GM13977 (cell line): ENCODE measurements at regions not wholly inside any gene's neighbourhood (a gene's known extent, or its start where the extent isn't known, plus 50 kb on each side); places are given as distances from the start of the nearest gene placed in this dataset.

Experiments used
- DNase-seq: peaks from one replicate; pipeline ENCODE4 v3.0.0; 2012; ENCODE audit warnings: low spot score
- in situ Hi-C: fragments of 300-500 bp; cut with MboI; formaldehyde crosslinking; loops from one replicate; pipeline ENCODE4 v1.12.0; 2022; ENCODE audit warnings: low sequenced_read_pairs, low pct_unique_long_range_greater_than_20kb, mixed read lengths, inconsistent platforms; ENCODE audit not compliant: unreplicated experiment
- TF ChIP-seq, protein P1 (sequence below): IDR thresholded peaks from 2 replicates; pipeline ENCODE4 v1.5.1; 2012; ENCODE audit warnings: mild to moderate bottlenecking, control low read depth; ENCODE audit not compliant: insufficient read depth; ENCODE audit errors: extremely low read depth, missing control alignments

DNA sequence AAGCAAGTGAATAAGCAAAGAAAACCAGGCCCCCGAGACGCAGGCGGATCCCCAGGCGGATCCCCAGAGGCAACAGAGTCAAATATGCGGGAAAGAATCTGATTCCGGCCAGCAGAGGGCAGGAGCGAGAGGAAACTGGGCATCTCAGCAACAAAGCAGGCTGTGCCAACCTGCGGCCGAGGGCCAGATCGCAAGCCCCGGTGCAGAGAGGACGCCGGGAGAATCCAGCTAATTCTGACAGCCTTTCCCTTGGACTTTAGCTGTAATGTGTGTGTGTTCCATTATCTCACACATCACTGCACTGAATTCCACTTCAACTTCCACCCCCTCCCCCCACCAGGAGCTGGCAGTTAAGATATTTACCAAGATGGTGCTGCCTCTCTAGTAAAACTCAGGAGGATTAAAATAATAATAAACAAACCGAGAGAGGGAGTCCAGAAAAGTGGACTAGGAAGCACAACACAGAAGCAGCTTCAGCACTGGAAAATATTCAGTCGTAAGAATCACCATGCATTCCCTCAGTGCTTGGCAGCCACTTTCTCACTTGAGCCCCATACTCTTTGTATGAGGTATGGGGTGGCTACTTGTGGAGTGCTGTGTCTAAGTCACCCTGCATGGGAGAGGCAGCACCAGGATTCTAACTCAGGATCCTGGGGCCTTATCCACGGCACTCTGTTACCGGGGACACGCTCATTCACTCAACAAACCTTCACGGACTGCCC, 66.2 kb upstream of the SNX9 start:
- in situ Hi-C loops: loop anchor here (10.0 kb wide), 1 partner anchor 118 kb away; no protein-coding TSS in a partner anchor
- TF ChIP-seq, protein P1, sequence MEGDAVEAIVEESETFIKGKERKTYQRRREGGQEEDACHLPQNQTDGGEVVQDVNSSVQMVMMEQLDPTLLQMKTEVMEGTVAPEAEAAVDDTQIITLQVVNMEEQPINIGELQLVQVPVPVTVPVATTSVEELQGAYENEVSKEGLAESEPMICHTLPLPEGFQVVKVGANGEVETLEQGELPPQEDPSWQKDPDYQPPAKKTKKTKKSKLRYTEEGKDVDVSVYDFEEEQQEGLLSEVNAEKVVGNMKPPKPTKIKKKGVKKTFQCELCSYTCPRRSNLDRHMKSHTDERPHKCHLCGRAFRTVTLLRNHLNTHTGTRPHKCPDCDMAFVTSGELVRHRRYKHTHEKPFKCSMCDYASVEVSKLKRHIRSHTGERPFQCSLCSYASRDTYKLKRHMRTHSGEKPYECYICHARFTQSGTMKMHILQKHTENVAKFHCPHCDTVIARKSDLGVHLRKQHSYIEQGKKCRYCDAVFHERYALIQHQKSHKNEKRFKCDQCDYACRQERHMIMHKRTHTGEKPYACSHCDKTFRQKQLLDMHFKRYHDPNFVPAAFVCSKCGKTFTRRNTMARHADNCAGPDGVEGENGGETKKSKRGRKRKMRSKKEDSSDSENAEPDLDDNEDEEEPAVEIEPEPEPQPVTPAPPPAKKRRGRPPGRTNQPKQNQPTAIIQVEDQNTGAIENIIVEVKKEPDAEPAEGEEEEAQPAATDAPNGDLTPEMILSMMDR: peak; percentile 77
- peak; percentile 53 for DNase-seq

DNA sequence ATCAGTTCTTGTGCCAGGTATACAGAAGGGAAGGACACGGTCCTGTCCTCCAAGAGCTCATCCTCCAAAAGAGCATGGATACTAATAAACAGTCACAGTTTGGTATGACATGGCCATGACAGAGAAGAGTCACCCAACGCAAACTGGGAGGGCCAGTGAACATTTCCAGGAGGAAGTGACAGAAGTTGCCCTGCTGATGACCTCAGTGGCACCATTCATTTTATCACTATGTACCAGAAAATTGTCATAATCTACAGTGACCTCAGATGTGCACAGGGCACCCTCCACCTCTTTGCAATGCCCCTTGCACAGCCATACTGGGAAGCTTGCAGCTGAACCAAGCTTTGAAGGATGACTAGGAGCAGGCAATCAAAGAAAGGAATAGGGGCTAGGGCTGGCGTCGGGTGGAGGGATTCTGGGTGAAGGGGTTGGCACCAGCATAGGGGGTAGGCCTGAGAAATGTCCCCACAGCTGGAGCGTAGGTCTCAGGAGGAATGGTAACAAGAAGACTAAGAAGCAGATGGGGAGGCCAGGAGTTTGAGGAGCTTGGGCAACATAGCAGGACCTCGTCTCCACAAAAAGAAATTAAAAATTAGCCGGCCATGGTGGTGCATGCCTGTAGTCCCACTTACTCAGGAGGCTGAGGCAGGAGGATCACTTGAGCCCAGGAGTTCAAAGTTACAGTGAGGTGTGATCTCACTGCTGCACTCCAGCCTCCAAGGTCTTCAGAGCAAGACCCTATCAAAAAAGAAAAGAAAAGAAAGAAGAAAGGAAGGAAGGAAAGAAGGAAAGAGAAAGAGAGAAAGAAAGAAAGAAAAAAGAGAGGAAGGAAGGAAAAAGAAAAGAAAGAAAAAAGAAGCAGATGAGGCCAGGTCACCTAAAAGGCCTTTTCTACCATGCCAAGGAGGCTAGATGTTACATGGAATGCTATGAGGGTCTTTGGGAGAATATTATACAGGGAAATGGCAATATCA, 65.3 kb upstream of the SNX9 start:
- TF ChIP-seq, protein P1: no peak
- in situ Hi-C loops: loop anchor here (10.0 kb wide), 1 partner anchor 117 kb away; no protein-coding TSS in a partner anchor
- DNase-seq: no peak

DNA sequence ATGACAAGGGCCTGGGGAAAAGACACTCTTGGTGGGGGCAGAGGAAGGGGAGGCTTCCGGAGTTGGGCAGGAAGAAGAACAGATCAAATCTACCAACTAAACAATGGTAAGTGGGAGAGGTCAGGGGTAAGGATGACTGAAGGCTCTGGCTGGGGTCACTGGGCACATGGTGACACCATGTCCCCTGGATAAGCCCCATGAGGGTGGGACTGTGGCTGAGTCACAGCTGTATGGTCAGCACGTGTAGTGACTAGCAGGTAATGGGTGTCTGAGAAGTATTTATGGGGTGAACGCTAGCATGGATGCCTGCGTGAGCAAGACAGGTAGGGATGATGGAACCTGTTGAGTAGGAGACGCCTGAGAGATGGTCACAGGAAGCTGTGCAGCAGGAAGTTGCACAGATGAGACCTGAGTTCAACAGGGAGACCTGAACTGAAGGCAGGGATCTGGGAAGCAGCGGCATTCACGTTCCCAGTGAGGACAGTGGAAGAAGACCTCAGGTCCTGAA, 64.5 kb upstream of the SNX9 start:
- in situ Hi-C loops: loop anchor here (10.0 kb wide), 1 partner anchor 116 kb away; no protein-coding TSS in a partner anchor

DNA sequence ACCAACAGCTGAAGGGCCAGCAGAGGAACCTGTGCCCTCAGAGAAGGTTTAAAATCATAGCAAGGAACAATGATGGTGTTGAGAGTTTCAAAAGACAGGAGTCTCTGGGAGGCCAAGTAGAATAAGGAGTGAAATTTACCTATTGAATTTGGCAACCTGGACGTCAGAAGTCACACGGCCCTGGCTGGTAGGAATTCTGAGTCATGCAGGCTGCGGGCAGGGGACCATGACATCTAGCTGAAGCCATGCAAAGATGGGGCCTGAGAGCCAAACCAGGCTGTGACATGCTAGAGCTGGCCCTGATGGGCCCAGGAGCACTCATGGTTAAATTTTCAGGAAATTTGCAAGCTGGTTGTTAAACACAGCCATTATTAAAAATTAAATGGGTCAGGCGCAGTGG, 64.0 kb upstream of the SNX9 start:
- in situ Hi-C loops: loop anchor here (10.0 kb wide), 1 partner anchor 116 kb away; no protein-coding TSS in a partner anchor
- TF ChIP-seq, protein P1: no peak
- DNase-seq: no peak

More for the DNA sequence above, 64.5 kb upstream of the SNX9 start:
- TF ChIP-seq, protein P1: no peak
- no peak for DNase-seq

DNA sequence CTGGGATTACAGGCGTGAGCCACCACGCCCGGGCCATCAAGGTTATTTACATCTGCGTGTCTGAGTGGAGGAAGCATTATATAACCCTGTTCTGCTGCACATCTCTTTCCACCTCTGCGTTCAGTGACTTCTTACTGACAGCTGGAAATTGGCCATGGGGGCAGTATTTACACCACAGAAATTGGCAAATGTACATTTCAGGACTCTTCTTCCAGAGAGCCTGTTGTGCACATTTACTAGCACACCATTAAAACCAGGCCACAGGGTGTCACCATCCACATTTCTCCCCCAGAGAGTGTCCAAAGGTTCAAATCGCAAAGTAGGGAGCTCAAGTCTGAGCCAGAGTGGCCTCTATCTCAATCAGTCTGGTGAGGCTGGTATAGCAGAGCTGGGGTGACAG, 62.9 kb upstream of the SNX9 start:
- DNase-seq: no peak
- TF ChIP-seq, protein P1: no peak
- in situ Hi-C loops: no loop called here

DNA sequence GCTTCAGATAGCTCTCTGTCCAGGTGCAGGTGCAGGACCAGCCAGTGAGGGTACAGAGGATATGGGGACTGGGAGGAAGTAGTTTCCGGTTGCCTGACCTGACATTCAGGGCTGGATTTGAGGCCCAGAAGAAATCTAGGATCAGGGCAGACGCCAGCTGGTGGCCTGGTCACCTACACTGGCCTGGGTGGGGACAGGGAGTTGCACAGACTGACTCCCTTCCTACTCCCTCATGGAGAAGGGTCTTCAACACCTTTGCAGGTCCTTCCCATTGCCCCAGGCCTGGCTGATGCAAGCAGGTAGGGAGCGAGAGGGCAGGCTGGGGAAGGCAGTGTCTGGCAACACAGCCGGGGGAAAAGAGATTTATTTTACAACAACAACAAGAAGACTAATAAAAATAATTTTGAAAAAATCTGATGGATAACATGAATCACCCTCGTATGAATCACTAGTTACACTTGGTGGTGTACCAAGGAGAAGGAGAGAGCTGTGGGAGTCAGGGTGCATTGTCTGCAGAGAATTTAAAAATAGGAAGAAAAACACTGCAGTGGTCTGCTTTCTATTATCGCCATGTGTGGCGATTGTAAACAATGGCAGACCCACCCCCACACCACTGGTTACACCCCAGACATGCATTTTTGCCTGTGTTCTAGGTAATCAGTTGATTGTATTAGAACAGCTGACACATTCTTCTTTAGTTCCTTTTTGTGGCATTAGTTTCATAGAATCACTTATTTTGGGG, 62.3 kb upstream of the SNX9 start:
- TF ChIP-seq, protein P1: no peak
- no peak for DNase-seq
- in situ Hi-C loops: no loop called here
